Retina (tissue), 1 donor: ENCODE measurements at regions not wholly inside any gene's neighbourhood (a gene's known extent, or its start where the extent isn't known, plus 50 kb on each side); places are given as distances from the start of the nearest gene placed in this dataset.
"Not testable (repeated sequence)": the region's sequence is repeated elsewhere in the genome, so short reads cannot be mapped to it uniquely, and the experiment has no call there.

ENCODE experiments used
- DNase-seq: peaks from one replicate; pipeline ENCODE4 v3.0.0-alpha.2; 2016

- no peak for DNase-seq
Observed at GRCh38 chr2:58727981-58728656, 487.0 kb upstream of the FANCL start.

GRCh38 chr2:58721912-58722591 is 480.9 kb upstream of the FANCL start:
- DNase-seq, result no peak

GRCh38 chr2:58720770-58721697 is 479.9 kb upstream of the FANCL start:
- no peak for DNase-seq

- DNase-seq, result no peak
Observed at GRCh38 chr2:58720033-58720769, 479.1 kb upstream of the FANCL start.

GRCh38 chr2:58715344-58715743 is 474.2 kb upstream of the FANCL start:
- no peak for DNase-seq

- no peak for DNase-seq
Observed at GRCh38 chr2:58714238-58714637, 473.1 kb upstream of the FANCL start.

GRCh38 chr2:58710795-58711279 is 469.7 kb upstream of the FANCL start:
- DNase-seq, result no peak

- DNase-seq, result no peak
Observed at GRCh38 chr2:58709687-58710354, 468.7 kb upstream of the FANCL start.

- DNase-seq, result no peak
Observed at GRCh38 chr2:58709274-58709673, 468.1 kb upstream of the FANCL start.

GRCh38 chr2:58708565-58708964 is 467.4 kb upstream of the FANCL start:
- no peak for DNase-seq

GRCh38 chr2:58702302-58702885 is 461.3 kb upstream of the FANCL start:
- DNase-seq, result no peak

- no peak for DNase-seq
Observed at GRCh38 chr2:58701688-58702301, 460.7 kb upstream of the FANCL start.

GRCh38 chr2:58700591-58700990 is 459.5 kb upstream of the FANCL start:
- no peak for DNase-seq

- DNase-seq, result no peak
Observed at GRCh38 chr2:58699411-58699810, 458.3 kb upstream of the FANCL start.

GRCh38 chr2:58698620-58699019 is 457.5 kb upstream of the FANCL start:
- no peak for DNase-seq

- DNase-seq, result not testable (repeated sequence)
Observed at GRCh38 chr2:58694114-58694513, 453.0 kb upstream of the FANCL start.

GRCh38 chr2:58691041-58691440 is 449.9 kb upstream of the FANCL start:
- DNase-seq, result not testable (repeated sequence)

- DNase-seq, result no peak
Observed at GRCh38 chr2:58688813-58689212, 447.7 kb upstream of the FANCL start.

- no peak for DNase-seq
Observed at GRCh38 chr2:58686776-58687175, 445.7 kb upstream of the FANCL start.

- no peak for DNase-seq
Observed at GRCh38 chr2:58680755-58681310, 439.7 kb upstream of the FANCL start.

- DNase-seq, result no peak
Observed at GRCh38 chr2:58677748-58678147, 436.6 kb upstream of the FANCL start.
